COLO668 (cell line): ENCODE measurements at regions not wholly inside any gene's neighbourhood (a gene's known extent, or its start where the extent isn't known, plus 50 kb on each side); places are given as distances from the start of the nearest gene placed in this dataset.

Experiments
- DNase-seq: peaks from one replicate; lab custom pipeline; 2025; ENCODE audit not compliant: unreplicated experiment; lab: John Stamatoyannopoulos, UW

DNA sequence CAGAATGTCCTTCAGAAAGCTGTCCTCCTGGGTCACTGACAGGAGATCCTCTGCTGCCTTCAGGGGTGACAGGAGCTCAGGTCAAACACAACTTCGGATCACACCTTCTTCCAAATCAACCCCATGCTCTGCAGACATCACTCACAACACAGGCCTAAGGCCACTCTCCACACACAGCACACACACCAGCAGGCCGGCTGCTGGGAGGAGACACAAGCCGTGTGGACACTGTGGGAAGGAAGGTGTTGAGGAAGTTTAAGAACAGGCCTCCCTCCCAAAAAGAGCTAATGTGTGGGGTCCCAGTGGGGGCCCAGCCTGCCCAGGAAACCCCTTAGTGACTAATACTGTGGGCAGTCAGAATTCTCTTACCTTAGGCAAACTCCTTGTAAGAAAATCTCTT lies 290.3 kb upstream of the ID2 start:
- no peak for DNase-seq

DNA sequence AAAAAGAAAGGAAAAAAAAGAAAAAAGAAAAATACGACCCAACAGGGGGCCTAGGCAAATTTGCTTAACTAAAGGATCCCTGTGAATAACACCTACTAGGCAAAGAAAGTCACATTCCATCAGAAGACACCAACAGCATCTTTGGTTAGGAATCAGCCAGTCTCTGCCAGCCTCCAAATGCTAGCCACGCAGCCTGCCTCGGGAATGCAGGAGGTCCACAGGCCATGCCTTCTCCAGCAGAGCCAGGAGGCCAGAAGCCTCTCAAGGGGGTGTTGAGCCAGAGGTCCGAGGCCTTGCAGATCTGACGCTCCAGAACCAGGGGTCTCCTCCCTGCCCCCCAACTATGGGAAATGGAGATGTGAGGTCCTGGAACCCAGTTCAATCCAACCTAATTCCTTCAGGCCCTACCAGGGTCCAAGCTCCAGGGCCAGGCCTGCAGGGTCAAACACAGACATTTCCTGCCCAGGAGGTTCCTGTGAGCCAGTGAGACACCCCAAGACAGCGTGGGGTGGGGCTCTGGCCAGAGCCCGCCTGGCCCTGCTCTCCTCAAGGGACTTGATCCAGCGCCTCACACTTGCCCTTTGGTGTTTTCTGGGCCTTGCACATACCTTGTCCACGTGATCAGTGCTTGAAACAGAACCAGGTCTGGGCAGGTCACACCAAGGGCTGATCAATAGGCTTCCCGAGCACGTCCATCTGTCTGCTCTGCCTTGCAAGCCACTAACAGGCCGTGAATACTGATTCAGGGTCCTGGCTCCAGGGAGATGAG lies 289.6 kb upstream of the ID2 start:
- DNase-seq, result no peak

DNA sequence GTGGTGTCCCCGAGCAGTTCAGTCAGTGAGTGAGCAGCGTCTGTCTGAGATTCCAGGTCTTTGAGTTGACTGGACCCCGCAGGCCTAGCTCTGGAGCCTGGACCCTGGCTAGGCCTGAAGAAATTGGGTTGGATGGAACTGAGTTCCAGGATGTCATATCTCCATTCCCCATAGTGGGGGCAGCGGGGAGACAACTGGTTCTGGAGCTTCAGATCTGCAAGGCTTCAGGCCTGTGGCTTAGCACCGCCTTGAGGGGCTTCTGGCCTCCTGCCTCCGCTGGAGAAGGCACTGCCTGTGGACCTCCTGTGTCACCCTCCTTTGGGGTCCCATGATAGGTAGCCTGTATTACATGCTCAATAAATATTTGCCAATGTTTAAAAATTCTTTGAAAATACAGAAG lies 288.4 kb upstream of the ID2 start:
- DNase-seq, result no peak

DNA sequence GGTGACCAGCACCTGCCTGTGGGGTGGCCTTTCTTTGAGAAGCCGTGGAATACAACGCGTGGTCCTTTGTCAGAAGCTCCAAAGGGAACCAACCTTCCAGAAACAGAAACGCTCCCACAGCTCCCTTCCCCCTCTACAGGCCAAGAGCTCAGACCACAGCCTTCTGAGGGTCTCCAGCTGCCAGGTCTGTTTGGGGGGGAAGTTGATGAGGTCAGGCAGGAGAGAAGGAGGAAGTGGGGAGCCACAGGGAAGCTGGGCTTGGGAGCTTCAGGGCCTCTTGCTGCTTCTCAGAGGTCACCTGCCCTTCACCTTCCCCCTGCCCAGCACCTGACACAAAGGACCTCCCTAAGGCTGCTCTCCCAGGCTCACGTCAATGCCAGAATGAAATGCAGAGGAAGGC lies 287.7 kb upstream of the ID2 start:
- DNase-seq, result no peak

DNA sequence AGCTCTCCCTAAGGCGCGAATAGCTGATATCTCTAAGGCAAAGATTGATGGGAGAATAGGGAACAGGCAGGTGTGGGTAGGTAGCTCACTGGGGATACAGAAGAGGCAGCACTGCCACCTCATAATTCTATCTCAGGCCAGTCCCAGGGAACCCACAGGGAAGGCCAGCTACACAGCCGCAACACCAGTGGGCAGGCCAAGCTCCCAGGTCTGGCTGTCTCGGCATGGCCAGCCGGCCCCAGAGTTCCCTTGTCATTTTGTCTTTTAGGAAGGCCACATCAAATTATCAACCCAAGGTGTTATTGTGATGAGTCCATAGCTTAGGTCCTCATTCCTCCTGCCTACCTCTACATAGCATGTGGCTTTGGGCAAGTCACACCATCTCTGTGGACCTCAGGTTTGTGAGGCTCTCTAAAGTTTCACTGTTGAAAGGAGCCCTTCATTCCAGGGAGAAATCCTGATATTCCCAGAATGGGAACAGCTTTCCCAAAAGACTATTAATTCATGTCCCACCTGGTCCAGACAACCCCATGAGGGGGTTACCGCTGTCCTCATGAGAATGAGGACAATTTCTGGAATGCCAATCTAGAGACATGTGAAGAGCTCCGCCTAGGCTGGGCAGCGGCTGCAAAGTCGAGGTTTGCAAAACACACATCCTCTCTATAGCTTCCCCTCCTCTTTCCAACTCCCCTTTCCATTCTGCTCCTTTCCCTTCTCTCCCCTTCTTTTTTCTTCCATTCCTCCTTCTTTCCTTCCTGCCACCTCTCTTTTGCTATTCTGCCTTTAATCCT lies 287.1 kb upstream of the ID2 start:
- no peak for DNase-seq

DNA sequence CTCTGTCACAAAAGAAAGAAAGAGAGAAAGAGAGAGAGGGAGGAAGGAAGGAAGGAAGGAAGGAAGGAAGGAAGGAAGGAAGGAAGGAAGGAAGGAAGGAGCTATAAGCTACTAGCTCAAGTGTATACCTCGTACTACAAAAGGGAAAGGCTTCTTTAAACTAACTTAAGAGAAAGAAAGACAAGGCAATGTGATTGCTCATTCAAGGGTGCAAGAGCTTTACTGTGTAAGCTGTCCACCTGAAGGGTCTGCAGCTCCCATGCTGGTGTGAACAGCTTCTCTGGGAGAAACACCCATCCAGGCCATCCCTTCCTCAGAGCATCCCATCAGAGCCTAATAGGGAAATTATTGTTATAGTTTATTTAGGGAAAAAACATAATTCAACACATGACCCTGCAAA lies 286.1 kb upstream of the ID2 start:
- no peak for DNase-seq

DNA sequence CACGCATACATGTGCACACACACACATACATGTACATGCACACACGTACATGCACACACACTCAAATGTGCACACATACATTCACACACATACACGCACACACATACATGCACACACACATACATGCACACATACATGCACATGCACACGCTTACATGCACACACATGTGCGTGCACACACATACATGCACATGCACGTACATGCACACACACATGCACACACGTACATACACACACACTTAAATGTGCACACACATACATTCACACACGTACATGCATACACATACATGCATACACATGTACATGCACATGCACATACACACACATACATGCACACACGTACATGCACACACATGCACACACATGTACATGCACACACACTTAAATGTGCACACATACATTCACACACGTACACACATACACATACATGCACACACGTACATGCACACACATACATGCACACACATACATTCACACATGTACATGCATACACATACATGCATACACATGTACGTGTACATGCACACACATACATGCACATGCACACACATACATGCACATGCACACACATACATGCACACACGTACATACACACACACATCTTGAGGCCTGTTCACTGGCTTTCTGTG lies 283.7 kb upstream of the ID2 start:
- DNase-seq, result no peak

DNA sequence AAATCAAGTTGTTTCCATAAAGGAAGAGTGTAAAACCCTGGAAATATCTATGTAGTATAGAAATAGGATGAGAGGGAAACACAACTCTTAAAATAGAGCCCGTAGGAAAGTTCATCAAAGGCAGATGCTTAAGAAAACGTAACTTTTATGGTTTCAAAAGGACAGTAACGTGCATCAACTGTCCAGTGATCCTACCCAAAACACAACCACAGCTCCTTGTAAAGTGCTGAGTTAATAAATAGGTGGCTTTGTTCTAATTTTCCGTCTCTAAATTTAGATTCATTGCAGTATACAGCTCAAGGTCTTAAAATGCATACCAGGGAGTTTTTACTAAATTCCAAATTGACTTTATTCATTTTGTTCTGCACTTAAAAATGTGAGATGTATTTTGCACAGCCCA lies 282.1 kb upstream of the ID2 start:
- no peak for DNase-seq

DNA sequence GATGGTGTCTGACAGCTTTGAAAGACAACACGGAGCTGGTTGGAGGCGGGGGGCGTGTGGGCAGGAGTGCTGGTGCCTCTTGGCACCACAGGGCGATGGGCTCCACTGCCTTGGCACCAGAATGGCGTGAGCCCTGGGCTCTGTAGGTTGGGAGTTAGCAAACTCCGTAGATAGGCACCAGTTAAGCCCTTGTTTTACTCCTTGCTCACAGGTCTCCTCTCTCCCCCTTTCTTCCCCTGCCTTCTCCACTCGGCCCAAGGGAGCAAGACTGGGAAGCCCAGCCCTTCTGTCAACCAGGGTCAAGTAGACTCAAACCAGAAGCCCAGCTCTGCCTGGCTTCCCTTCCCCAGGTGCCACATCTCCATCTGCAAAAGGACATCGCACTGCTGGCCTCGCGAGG lies 281.7 kb upstream of the ID2 start:
- DNase-seq, result no peak

DNA sequence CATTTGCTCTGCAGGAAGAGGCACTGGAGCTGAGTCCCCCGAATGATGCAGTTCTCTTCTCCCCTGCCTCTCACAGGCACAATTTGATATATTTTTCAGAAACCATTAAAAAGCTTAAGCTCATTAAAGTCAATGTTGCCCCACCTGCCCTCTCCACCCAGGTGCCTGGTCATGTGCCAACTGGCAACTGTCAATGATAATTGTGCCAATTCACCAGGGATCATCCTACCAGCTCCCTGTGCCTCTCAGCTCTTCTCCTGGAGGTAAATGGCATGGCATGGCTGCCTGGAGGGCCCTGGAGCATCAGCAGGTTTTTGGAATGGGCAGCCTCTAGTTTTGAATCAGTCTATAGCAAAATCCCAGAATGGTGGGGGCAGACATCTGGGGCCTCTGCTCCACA lies 279.6 kb upstream of the ID2 start:
- peak; percentile 76 for DNase-seq

DNA sequence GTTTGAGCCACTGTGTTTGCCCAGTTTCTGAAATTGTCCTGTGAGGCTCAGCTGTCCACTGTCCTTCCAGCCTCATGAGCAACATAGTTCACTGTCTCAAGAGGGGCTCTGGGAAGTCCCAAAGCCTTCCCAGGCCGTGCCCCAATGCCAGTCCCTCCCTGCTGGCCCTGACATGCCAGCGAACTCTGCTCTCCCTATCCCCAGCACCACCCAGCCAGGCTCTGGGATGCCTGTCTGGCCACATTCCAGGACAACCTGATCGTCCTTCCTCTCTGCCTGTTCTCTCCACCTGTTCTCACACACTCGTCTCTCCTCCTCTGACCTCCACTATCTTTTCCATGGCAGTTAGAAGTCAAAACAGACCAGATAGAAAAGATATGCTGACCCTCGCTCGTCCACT lies 278.0 kb upstream of the ID2 start:
- DNase-seq, result no peak

DNA sequence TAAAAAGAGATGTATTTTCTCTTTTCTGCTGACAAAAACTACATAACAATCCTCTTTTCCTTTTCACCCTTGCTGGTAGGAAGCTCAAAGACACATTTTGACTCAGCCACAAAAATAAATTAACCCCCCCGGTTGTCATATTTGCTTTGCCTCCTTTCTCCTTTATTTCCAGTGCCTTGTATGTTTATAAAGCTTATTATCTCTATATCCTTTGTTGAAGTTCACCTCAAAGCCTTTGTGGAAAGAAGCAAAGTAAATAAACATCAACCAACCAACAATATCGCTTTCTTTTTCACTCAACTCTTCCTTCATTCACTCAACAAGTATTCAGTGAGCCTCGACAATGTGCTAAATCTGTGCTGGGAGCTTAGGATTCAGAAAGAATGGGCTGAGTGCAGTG lies 276.5 kb upstream of the ID2 start:
- no peak for DNase-seq

DNA sequence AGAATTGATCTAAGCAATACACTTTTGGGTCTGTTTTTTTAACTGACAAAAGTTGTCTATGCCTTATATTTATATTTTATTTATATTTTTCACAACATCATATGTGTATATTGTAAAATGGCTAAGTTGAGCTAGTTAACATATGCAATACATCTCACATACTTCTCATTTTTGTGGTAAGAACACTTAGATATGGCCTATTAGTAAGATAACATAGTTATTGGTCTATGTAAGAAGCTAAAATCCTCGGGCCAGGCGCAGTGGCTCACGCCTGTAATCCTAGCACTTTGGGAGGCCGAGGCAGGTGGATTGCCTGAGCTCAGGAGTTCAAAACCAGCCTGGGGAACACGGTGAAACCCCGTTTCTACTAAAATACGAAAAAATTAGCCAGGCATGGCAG lies 275.6 kb upstream of the ID2 start:
- no peak for DNase-seq

DNA sequence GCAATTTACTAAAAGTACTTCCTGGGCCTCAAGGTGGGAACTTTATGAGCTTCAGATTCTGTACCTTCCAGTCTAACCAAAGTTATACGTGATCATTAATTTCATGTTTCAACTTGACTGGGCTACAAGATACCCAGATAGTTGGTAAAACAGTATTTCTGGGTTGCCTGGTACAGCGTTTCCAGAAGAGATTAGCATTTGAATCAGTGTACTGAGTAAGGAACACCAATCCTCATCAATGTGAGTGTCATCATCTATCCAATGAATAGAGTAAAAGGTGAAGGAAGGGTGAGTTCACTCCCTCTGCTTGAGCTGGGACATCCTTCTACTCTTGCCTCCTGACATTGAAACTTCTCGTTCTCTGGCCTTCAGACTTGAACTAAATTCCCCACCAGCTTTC lies 274.5 kb upstream of the ID2 start:
- DNase-seq, result no peak

DNA sequence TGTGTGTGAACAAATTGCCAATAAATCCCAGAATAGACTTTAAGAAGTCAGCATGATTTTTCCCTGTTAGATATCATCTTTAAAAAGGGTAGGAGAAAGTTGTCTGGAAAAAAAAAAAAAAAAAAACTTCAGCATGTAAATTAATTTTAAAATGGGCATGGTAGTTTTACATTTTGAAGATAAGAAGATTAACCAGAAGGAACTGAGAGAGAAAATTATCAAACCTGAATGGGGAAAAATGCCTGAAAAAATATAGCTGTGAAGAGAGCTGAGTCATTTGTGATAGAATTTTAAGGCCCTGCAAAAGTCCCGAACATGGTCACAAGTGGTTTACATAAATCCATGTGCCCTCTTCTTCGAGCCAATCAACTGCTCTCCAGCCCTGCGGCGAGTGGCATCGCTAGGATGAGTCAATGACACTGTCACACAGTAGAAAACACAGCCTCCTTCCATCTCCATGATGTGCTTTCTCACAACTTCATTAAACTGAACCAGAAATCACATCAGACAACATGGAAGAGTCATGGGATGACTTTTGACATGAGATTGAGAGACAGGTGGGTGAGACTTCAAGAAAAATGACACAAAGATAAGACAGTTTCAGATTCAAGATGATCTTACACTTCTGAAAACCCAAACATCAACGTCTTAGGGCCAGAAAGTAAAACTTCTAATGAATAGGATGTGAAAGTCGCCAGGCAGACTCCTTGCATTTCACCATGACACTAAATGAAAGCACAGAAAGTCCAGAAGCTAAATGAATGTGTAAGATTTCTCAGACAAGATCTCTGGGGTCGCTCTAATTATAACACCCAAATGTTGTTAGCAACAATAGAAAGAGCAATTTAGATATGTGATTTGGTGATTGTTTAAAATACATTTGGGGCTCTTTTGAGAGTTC lies 273.0 kb upstream of the ID2 start:
- no peak for DNase-seq

DNA sequence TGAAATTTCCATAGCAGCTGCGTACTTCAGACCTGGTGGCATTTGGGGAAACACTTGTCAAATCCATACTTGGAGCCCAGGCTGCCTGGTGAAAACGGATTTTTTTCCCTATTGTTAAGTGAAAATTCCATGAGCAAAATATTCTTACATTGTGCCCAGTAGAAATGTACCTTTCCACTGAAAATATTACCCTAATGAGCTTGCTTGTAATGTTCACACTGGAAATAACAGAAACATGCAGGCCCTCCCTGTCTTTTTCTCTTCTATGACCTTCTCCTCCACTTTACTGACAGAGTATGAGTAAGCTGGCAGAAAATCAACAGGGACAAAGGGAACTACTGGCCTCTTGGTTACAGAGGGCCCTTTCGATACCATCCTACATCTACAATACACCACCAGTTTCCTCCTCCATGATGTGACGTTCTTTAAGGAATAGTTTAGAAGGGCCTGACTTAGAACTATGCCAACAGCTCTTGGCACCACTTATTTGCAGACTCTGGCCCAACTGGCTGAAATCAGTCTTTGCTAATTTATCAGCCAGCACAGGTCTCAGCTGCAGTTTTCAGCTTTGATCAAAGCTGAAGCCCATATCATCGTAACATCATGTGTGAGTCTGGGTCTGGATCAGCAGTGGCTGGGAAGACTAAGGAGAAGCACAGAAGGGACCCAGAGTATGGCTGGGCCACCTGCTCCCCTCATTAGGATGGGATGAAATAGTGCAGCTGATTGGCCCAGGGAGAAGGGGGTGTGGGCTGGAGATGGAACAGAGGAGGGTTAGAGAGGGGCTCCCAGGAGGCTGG lies 272.2 kb upstream of the ID2 start:
- no peak for DNase-seq

DNA sequence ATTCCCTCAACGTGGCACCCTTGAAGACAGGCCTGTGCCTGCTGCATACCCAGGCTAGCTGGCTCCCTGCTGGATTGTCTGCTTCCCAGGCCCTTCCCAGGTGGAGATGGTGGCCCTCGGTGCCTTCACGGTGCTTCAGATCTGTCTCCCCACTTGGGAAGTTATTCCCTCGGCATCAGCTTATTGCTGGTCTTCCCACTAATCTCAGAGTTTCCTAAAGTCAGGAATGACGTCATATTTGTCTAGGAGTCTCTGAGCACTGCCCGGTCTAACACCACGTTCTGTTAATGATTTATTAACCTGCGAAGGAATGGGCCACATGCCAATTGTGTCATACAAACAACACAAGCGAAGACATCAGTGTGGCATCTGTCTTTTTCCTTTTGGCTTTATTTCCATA lies 269.8 kb upstream of the ID2 start:
- peak; percentile 79 for DNase-seq

DNA sequence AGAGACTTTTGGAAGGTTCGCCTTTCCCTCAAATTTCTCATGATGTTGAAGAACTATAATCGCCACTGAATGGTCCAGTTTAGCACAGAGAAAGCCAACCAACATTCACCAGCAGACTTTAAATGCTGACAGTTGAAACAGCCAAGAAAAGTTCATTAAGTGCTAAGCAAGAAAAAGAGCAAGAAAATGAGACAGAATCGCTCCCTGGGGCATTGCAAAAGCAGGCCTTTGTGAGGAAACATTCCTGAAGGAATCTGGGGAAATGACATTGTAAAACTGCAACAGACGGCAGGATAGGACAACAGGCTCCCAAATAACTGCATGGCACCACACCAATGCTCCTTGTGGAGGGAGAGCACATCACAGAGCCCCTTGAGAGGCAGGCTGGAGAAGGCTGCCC lies 269.3 kb upstream of the ID2 start:
- DNase-seq, result no peak

DNA sequence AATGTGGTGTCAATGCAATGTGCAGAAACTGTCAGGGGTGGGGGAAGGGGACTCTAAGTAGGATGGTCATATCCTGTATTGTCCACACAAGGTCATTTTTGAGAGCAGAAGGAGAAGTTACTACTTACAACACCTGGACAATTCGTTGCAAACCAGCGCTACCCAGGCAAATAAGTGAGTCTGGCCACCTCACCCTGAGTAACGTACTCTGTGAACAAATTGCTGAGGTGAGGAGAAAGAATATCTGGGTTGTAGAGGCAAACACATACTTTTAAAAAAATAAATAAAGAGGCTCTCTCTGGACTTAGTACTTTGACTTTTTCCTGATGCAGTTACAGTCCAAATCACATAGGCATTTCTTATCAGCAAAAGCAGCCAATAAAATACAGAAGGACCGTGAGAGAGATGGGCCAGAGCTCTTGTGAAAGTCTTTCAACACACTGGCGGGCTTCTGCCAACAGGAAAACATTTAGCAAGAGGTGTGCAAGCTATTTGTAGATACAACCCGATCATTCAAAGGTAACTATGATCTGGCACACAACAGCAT lies 268.2 kb upstream of the ID2 start:
- DNase-seq, result no peak
